ENCODE measurements at regions not wholly inside any gene's neighbourhood (a gene's known extent, or its start where the extent isn't known, plus 50 kb on each side); places are given as distances from the start of the nearest gene placed in this dataset.
"Not testable (repeated sequence)": the region's sequence is repeated elsewhere in the genome, so short reads cannot be mapped to it uniquely, and the experiment has no call there.

- no peak for DNase-seq
Measured at GRCh38 chr16:26510924-26511323, 555.8 kb upstream of the C16orf82 start.

GRCh38 chr16:26511463-26511862, 555.3 kb upstream of the C16orf82 start:
- no peak for DNase-seq

- no peak for DNase-seq
Measured at GRCh38 chr16:26521626-26522025, 545.1 kb upstream of the C16orf82 start.

- no peak for DNase-seq
Measured at GRCh38 chr16:26524281-26524680, 542.4 kb upstream of the C16orf82 start.

- DNase-seq, result no peak
Measured at GRCh38 chr16:26524846-26525245, 541.9 kb upstream of the C16orf82 start.

- no peak for DNase-seq
Measured at GRCh38 chr16:26525856-26526255, 540.9 kb upstream of the C16orf82 start.

- no peak for DNase-seq
Measured at GRCh38 chr16:26526633-26527032, 540.1 kb upstream of the C16orf82 start.

- DNase-seq, result no peak
Measured at GRCh38 chr16:26530584-26531289, 536.0 kb upstream of the C16orf82 start.

GRCh38 chr16:26531290-26531730, 535.4 kb upstream of the C16orf82 start:
- no peak for DNase-seq

- no peak for DNase-seq
Measured at GRCh38 chr16:26532456-26532855, 534.3 kb upstream of the C16orf82 start.

GRCh38 chr16:26542198-26542597, 524.5 kb upstream of the C16orf82 start:
- DNase-seq, result no peak

- DNase-seq, result no peak
Measured at GRCh38 chr16:26546573-26546972, 520.2 kb upstream of the C16orf82 start.

GRCh38 chr16:26547681-26548080, 519.0 kb upstream of the C16orf82 start:
- DNase-seq, result no peak

GRCh38 chr16:26550111-26550610, 516.6 kb upstream of the C16orf82 start:
- no peak for DNase-seq

GRCh38 chr16:26554030-26554429, 512.7 kb upstream of the C16orf82 start:
- no peak for DNase-seq

GRCh38 chr16:26561303-26561702, 505.4 kb upstream of the C16orf82 start:
- no peak for DNase-seq

GRCh38 chr16:26563018-26563417, 503.7 kb upstream of the C16orf82 start:
- DNase-seq, result no peak

- no peak for DNase-seq
Measured at GRCh38 chr16:26567356-26567755, 499.4 kb upstream of the C16orf82 start.

- DNase-seq, result no peak
Measured at GRCh38 chr16:26569793-26570192, 496.9 kb upstream of the C16orf82 start.

GRCh38 chr16:26578748-26579147, 488.0 kb upstream of the C16orf82 start:
- no peak for DNase-seq

GRCh38 chr16:26583803-26584202, 482.9 kb upstream of the C16orf82 start:
- DNase-seq, result no peak

GRCh38 chr16:26593700-26594099, 473.0 kb upstream of the C16orf82 start:
- DNase-seq, result no peak

- DNase-seq, result no peak
Measured at GRCh38 chr16:26594666-26595065, 472.1 kb upstream of the C16orf82 start.

GRCh38 chr16:26595199-26595598, 471.5 kb upstream of the C16orf82 start:
- DNase-seq, result no peak

GRCh38 chr16:26596033-26596432, 470.7 kb upstream of the C16orf82 start:
- not testable (repeated sequence) for DNase-seq
